Stimulated activated naive CD8-positive, alpha-beta T cell treated with anti-CD3 and anti-CD28 coated beads, Interleukin-15, amount 100 ng/mL, for 72 hours (primary cell): ENCODE measurements at regions not wholly inside any gene's neighbourhood (a gene's known extent, or its start where the extent isn't known, plus 50 kb on each side); places are given as distances from the start of the nearest gene placed in this dataset.

Experiments
- ATAC-seq: fragments of 150-1000 bp; cut with Tn5 transposase; 2 replicates; pipeline ENCODE4 v1.10.0; 2021; ENCODE audit warnings: mild to moderate bottlenecking, moderate library complexity
- DNase-seq, 2 donors: peaks; one replicate each; pipeline ENCODE4 v3.0.0; 2021 to 2022
- H3K27ac Mint-ChIP-seq, 2 donors: one replicate each; pipeline ENCODE4 v1.8.0; 2022; ENCODE audit warnings: mild to moderate bottlenecking in 2 of 2, mixed read lengths in 2 of 2, moderate library complexity in 2 of 2
- H3K27me3 Mint-ChIP-seq: one replicate; pipeline ENCODE4 v1.8.0; 2022; ENCODE audit warnings: mixed read lengths
- H3K4me1 Mint-ChIP-seq: one replicate; pipeline ENCODE4 v1.8.0; 2022; ENCODE audit warnings: mild to moderate bottlenecking, mixed read lengths
- H3K4me3 Mint-ChIP-seq, 2 donors: one replicate each; pipeline ENCODE4 v1.8.0; 2022; ENCODE audit warnings: mild to moderate bottlenecking in 2 of 2, mixed read lengths in 2 of 2, moderate library complexity in 1 of 2
- H3K9me3 Mint-ChIP-seq, 2 donors: one replicate each; pipeline ENCODE4 v1.8.0; 2022; ENCODE audit warnings: mixed read lengths in 2 of 2

GRCh38 chr6:137687818-137688217 is 179.2 kb upstream of the TNFAIP3 start:
- no peaks in the 10 kb centered on the region for H3K9me3 Mint-ChIP-seq
- no peak overlapping the region for H3K27ac Mint-ChIP-seq
- peaks cover 27% of the 10 kb centered on the region for H3K4me1 Mint-ChIP-seq
- H3K4me3 Mint-ChIP-seq, result no peak overlapping the region
- ATAC-seq, result no peak
- no peak for DNase-seq
- peaks cover 35% of the 10 kb centered on the region for H3K27me3 Mint-ChIP-seq

GRCh38 chr6:137688230-137688971 is 178.7 kb upstream of the TNFAIP3 start:
- peaks cover 27% of the 10 kb centered on the region for H3K4me1 Mint-ChIP-seq
- H3K27ac Mint-ChIP-seq, result peak overlapping the region in 1 of 2 donors; percentile 38
- H3K9me3 Mint-ChIP-seq, result no peaks in the 10 kb centered on the region
- ATAC-seq (no peak), DNase-seq (no peak)
- H3K4me3 Mint-ChIP-seq, result no peak overlapping the region
- peaks cover 35% of the 10 kb centered on the region for H3K27me3 Mint-ChIP-seq

GRCh38 chr6:137689377-137689776 is 177.7 kb upstream of the TNFAIP3 start:
- Mint-ChIP-seq H3K4me3 (no peak overlapping the region), H3K9me3 (no peaks in the 10 kb centered on the region), H3K4me1 (peaks cover 25% of the 10 kb centered on the region), H3K27me3 (peaks cover 27% of the 10 kb centered on the region), H3K27ac (no peak overlapping the region)
- ATAC-seq (no peak), DNase-seq (no peak)

GRCh38 chr6:137690034-137690433 is 177.0 kb upstream of the TNFAIP3 start:
- Mint-ChIP-seq H3K9me3 (no peaks in the 10 kb centered on the region), H3K27me3 (peaks cover 26% of the 10 kb centered on the region), H3K4me1 (peaks cover 18% of the 10 kb centered on the region), H3K4me3 (no peak overlapping the region), H3K27ac (no peak overlapping the region)
- no peak for ATAC-seq
- no peak for DNase-seq

DNA sequence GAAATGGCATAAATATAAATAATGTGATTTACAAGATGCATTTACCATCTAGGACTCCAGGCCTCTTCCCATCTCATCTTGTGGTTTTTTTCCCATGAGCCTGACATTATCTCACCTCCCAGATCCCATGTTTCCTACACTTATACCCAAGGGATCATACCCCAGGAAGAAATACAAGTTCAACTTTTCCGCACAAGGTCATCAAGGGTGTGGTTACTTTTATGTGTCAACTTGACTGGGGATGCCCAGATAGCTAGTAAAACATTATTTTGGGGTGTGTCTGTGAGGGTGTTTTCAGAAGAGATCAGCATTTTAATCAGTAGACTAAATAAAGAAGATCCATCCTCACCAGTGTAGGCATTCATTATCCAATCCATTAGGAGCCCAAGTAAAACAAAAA is 176.3 kb upstream of the TNFAIP3 start:
- peaks cover 27% of the 10 kb centered on the region for H3K27me3 Mint-ChIP-seq
- no peak overlapping the region for H3K27ac Mint-ChIP-seq
- ATAC-seq, result no peak
- peaks cover 22% of the 10 kb centered on the region for H3K4me1 Mint-ChIP-seq
- DNase-seq, result no peak
- H3K4me3 Mint-ChIP-seq, result no peak overlapping the region
- no peaks in the 10 kb centered on the region for H3K9me3 Mint-ChIP-seq

- no peak overlapping the region for H3K27ac Mint-ChIP-seq
- peaks cover 25% of the 10 kb centered on the region for H3K27me3 Mint-ChIP-seq
- DNase-seq, result no peak
- H3K4me3 Mint-ChIP-seq, result no peak overlapping the region
- no peak for ATAC-seq
- H3K9me3 Mint-ChIP-seq, result no peaks in the 10 kb centered on the region
- peaks cover 27% of the 10 kb centered on the region for H3K4me1 Mint-ChIP-seq
These were observed 174.8 kb upstream of the TNFAIP3 start for GRCh38 chr6:137692308-137692707.

DNA sequence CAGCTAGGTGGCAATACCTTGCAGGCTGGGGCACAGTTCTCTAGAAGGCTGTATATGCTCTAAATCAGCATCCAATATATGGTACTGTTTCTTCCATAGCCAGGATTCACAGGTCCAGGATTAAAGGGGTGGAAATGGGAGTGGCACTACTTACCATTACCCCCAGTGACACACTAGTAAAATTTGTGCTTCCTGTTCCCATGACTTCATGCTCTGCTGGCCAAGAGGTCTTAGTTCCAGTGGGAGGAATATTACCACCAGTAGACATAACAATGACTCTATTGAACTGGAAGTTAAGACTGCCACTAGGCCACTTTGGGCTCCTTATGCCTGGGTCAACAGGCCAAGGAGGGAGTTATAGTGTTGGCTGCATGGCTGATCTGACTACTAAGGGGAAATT is 174.3 kb upstream of the TNFAIP3 start:
- H3K4me1 Mint-ChIP-seq, result peaks cover 22% of the 10 kb centered on the region
- H3K27ac Mint-ChIP-seq, result no peak overlapping the region
- H3K27me3 Mint-ChIP-seq, result peaks cover 24% of the 10 kb centered on the region
- no peaks in the 10 kb centered on the region for H3K9me3 Mint-ChIP-seq
- no peak for ATAC-seq
- no peak overlapping the region for H3K4me3 Mint-ChIP-seq
- no peak for DNase-seq

- H3K27ac Mint-ChIP-seq, result no peak overlapping the region
- peaks cover 16% of the 10 kb centered on the region for H3K4me1 Mint-ChIP-seq
- H3K9me3 Mint-ChIP-seq, result no peaks in the 10 kb centered on the region
- no peak for ATAC-seq
- H3K4me3 Mint-ChIP-seq, result no peak overlapping the region
- peaks cover 19% of the 10 kb centered on the region for H3K27me3 Mint-ChIP-seq
- no peak for DNase-seq
These were observed 173.3 kb upstream of the TNFAIP3 start for GRCh38 chr6:137693711-137694110.

DNA sequence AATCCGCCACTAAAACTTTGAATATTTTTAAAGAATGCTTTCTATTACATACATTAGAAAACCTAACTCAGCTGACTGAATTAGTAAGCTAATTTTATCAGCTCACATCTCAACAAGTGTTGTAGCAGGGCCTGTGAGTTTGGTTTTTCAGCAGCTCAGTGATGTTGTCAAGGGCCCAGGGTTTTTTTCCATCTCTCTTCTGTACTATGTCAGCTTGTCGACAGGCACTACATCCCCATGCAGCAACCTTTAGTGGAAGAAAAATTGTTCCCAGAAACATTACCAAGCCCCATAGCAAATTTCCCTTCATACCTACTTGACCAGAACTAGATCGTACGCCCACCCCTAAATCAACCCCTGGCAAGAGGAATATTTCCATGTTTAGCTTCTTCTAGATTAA is 170.3 kb upstream of the TNFAIP3 start:
- ATAC-seq (no peak), DNase-seq (no peak)
- peaks cover 46% of the 10 kb centered on the region for H3K4me1 Mint-ChIP-seq
- H3K27me3 Mint-ChIP-seq, result peaks cover 19% of the 10 kb centered on the region
- H3K27ac Mint-ChIP-seq, result no peak overlapping the region
- no peak overlapping the region for H3K4me3 Mint-ChIP-seq
- no peaks in the 10 kb centered on the region for H3K9me3 Mint-ChIP-seq

- peaks cover 48% of the 10 kb centered on the region for H3K4me1 Mint-ChIP-seq
- DNase-seq, result no peak
- no peaks in the 10 kb centered on the region for H3K9me3 Mint-ChIP-seq
- H3K27ac Mint-ChIP-seq, result no peak overlapping the region
- no peak for ATAC-seq
- no peak overlapping the region for H3K4me3 Mint-ChIP-seq
- peaks cover 19% of the 10 kb centered on the region for H3K27me3 Mint-ChIP-seq
These were observed 169.7 kb upstream of the TNFAIP3 start for GRCh38 chr6:137697267-137697938.

DNA sequence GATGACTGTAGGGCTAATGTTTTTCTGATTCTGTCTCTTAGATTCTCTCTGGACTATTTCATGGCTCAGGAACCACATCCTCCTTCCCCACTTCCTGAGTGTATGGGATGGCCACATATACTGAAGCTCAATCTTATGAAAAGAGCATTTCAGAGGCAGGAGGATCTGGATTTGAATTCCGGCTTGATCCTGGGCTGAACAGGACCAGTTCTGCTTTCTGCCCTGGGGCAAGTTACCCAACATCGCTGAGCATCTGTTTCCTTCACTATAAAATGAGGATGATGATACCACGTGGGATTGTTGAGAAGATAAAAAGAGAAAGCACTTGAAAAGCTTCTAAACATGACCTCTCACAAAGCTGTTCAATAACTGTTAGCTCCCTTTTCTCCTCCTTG is 168.4 kb upstream of the TNFAIP3 start:
- H3K9me3 Mint-ChIP-seq, result no peaks in the 10 kb centered on the region
- H3K27me3 Mint-ChIP-seq, result peaks cover 19% of the 10 kb centered on the region
- H3K4me1 Mint-ChIP-seq, result peaks cover 48% of the 10 kb centered on the region
- peak overlapping the region; percentile 11 to 69 for H3K4me3 Mint-ChIP-seq
- ATAC-seq, result peak; percentile 41
- no peak for DNase-seq
- H3K27ac Mint-ChIP-seq, result peak overlapping the region in 1 of 2 donors; percentile 7

GRCh38 chr6:137699031-137699683 is 167.9 kb upstream of the TNFAIP3 start:
- H3K4me3 Mint-ChIP-seq, result peak overlapping the region; percentile 35 to 69

GRCh38 chr6:137700161-137700560 is 166.9 kb upstream of the TNFAIP3 start:
- DNase-seq, result no peak
- peaks cover 55% of the 10 kb centered on the region for H3K4me1 Mint-ChIP-seq
- no peak for ATAC-seq
- no peak overlapping the region for H3K27ac Mint-ChIP-seq
- peaks cover 12% of the 10 kb centered on the region for H3K27me3 Mint-ChIP-seq
- no peaks in the 10 kb centered on the region for H3K9me3 Mint-ChIP-seq
- no peak overlapping the region for H3K4me3 Mint-ChIP-seq

More at GRCh38 chr6:137699031-137699683, 167.9 kb upstream of the TNFAIP3 start:
- Mint-ChIP-seq H3K27ac (peak overlapping the region; percentile 49 to 77), H3K27me3 (peaks cover 19% of the 10 kb centered on the region), H3K4me1 (peaks cover 48% of the 10 kb centered on the region), H3K9me3 (no peaks in the 10 kb centered on the region)
- DNase-seq (peak in 1 of 2 donors; percentile 33), ATAC-seq (peak; percentile 82)

DNA sequence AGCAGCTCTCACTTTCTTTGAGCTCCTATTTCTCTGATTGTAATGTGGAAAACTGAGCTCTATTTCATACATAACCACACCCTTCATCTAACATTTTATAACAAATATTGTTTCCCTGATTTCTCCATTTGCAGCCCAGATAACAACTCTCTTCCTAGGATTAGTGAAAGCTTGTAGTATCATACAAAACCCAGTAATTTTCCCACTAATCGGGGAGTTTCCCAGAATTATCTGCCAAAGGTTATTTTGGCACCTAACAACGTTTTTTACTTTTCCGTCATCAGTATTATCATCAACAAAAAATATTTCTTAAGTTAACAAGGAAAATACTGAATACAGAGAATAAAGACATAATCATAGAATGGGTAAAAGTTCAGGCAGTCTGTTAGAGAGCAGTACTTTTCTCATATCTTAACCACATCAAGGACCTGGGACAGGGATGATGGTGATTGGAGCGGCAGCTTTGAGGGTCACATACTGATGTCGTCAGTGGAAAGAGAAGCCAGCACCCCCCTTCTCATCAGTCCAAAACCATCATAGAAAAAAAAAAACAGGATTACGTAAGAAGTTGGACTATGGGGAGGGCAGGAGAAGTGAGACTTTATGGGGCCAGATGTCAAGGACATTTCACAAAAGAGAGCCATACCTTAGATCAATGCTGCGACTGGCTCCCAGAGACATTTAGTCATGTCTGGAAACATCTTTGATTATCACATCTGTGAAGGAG is 166.1 kb upstream of the TNFAIP3 start:
- H3K27ac Mint-ChIP-seq, result peak overlapping the region in 1 of 2 donors; percentile 44
- no peak for ATAC-seq
- H3K4me1 Mint-ChIP-seq, result peaks cover 56% of the 10 kb centered on the region
- no peaks in the 10 kb centered on the region for H3K9me3 Mint-ChIP-seq
- no peak overlapping the region for H3K4me3 Mint-ChIP-seq
- DNase-seq, result no peak
- peaks cover 5% of the 10 kb centered on the region for H3K27me3 Mint-ChIP-seq

DNA sequence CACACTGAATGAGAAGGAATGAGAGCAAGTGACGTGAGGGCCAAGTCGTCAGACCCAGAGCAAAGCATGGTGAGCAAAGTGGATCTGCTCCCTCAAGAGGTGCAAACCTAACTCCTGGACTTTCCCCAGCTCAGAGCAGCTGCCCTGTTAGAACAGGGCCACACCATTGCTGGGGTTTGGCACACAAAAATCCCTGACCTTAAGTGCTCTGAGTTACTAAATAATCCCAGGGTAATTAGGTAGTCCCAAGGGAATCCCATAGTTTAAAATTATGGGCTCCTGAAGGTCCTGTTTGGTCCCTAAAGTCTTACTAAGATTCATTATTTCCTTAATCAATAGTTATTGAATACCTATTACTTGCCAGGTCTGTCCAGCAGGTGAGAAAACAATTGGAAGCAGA is 165.1 kb upstream of the TNFAIP3 start:
- ATAC-seq (no peak), DNase-seq (no peak)
- H3K4me3 Mint-ChIP-seq, result no peak overlapping the region
- H3K4me1 Mint-ChIP-seq, result peaks cover 61% of the 10 kb centered on the region
- no peaks in the 10 kb centered on the region for H3K27me3 Mint-ChIP-seq
- no peak overlapping the region for H3K27ac Mint-ChIP-seq
- no peaks in the 10 kb centered on the region for H3K9me3 Mint-ChIP-seq
